Stimulated activated CD4-positive, alpha-beta T cell treated with anti-CD3 and anti-CD28 coated beads, Interleukin-4, amount 100 ng/mL, for 24 hours (primary cell): ENCODE measurements at regions not wholly inside any gene's neighbourhood (a gene's known extent, or its start where the extent isn't known, plus 50 kb on each side); places are given as distances from the start of the nearest gene placed in this dataset.

Experiments used
- DNase-seq: peaks from one replicate; pipeline ENCODE4 v3.0.0-alpha.2; 2020

GRCh38 chr18:57915865-57916582, 112.9 kb upstream of the ATP8B1 start:
- DNase-seq: no peak

GRCh38 chr18:57915248-57915647, 112.1 kb upstream of the ATP8B1 start:
- no peak for DNase-seq

DNA sequence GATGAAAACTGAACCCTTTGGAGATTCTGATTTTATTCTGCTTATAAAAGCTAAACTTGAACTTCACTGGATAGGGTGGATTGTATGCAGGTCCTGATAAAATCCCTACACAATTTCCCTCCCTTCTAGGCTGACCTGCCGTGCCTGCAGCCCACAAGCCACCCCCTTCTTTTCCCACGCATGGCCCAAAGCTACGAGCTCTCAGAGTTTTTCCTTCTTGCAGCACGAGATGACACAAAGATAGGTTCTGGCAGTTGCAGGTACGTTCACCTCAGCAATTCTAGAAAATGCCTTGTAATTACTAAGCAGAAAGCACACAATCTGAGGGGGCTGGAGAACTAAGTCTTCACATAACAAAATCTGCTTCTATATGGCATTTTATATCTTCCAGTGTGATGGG, 110.6 kb upstream of the ATP8B1 start:
- DNase-seq: no peak

DNA sequence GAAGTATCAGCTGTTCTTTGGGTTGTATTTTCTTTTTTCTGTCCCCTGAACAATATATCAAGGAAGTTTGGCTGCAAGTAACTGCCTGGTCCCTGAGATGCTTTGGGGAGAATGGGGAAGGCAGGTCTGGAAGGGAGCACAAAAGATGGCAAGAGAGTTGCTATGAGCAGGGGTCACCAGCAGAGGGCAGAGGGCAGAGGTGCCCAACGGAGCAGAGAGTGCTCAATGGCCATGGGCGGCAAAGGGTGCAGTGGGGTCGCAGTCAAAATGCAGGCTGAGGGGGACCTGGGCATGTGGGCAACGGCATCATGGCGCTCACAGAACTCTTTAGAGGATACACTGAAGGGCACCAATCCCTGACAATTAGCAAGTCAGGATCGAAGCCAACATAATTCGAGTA, 107.7 kb upstream of the ATP8B1 start:
- no peak for DNase-seq

GRCh38 chr18:57910134-57910533, 107.0 kb upstream of the ATP8B1 start:
- no peak for DNase-seq

- DNase-seq: no peak
These were observed 106.5 kb upstream of the ATP8B1 start for GRCh38 chr18:57909620-57910019.

GRCh38 chr18:57908092-57908491, 105.0 kb upstream of the ATP8B1 start:
- DNase-seq: no peak

DNA sequence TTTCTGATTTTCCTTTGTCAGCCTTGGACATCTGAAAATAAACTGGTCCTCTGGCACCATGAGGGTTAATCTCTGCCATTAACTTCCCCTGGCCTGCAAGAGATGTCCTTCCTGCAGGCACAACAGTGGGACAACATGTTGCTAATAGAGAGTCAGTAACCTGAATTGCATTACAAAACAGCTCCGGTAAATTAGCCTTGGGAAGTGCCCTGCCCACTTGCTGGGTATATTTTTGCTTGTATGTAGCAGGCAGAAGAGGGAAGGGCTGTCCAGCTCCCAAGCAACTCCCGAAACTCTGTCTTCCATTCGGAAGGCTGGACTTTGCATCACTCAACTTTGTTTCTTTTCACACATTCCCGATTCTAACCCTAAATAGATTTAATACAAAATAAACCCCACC, 104.4 kb upstream of the ATP8B1 start:
- DNase-seq: no peak

GRCh38 chr18:57906852-57907251, 103.7 kb upstream of the ATP8B1 start:
- DNase-seq: no peak

DNA sequence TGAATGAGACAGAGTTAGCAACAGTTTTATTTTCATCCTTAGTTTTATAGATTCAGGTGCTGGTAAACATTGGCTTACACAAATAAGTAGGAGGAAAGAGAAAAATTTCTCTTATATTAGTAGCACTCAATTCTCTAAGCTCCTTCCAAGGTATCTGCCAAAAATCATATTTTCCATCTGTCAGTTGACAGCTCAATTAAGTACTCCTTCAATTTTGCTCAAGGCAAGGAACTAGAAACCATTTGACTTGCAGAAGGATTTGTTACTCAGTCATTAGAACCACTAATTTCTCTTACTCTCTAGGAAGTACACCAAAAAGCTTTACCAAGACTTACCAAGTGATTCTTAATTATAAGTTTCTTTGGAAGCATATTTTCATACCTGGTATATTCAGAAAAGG, 101.4 kb upstream of the ATP8B1 start:
- no peak for DNase-seq

DNA sequence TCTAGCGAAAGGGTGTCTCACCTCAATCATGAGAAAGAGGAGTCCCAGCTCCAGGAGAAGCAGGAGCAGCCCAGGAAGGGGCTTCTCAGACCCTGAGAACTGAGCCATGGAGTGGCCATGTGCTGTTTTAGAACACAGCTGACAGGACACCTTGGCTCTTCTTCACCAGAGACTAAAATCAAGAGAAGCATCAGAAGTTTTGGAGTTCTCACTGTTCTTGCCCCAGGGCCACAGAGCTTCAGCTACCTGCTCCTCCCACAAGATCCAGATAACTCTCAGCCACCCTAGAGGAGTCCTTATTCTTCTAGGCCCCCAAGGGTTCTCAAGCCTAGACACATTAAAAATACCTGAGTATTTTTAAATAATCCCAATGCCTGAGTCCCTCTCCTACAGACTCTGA, 99.6 kb upstream of the ATP8B1 start:
- DNase-seq: no peak

DNA sequence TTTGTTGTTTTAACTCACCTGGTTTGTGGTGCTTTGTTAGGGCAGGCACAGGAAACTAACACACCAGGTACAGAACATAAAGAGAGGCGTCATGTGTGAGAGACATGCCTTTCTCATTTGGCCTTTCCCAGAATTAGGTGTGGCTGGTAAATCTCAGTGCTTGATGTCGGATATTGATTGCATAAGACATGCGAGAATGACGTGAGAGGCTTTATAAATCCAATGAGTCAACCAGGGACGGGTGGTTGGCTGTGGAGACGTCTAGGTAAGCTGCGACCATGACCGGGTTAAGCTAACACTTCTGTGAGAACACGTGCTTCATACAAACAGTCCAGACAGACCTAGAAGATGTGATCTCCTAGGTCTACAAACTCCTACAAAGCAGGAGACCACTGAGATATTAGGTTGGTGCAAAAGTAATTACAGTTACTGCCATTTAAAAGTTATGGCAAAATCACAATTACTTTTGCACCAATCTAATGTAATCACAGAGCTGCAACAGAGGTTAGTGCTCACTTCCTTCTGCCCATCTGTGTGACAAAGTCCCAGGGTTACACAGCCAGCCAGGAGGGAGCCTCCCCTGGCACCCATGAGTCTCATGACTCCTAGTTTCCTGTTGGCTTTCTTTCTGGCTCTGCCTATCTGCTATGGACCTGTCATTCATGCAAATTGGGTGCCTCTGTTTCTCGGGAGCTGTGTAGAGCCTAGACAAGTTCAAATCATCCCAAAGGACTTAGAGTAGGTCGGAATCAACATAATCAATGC, 98.9 kb upstream of the ATP8B1 start:
- DNase-seq: no peak

- no peak for DNase-seq
These were observed 97.9 kb upstream of the ATP8B1 start for GRCh38 chr18:57900906-57901435.

GRCh38 chr18:57898506-57899124, 95.5 kb upstream of the ATP8B1 start:
- DNase-seq: no peak

- DNase-seq: no peak
These were observed 92.1 kb upstream of the ATP8B1 start for GRCh38 chr18:57895182-57895581.

GRCh38 chr18:57891707-57892391, 88.7 kb upstream of the ATP8B1 start:
- DNase-seq: no peak

GRCh38 chr18:57890266-57890665, 87.2 kb upstream of the ATP8B1 start:
- DNase-seq: no peak

DNA sequence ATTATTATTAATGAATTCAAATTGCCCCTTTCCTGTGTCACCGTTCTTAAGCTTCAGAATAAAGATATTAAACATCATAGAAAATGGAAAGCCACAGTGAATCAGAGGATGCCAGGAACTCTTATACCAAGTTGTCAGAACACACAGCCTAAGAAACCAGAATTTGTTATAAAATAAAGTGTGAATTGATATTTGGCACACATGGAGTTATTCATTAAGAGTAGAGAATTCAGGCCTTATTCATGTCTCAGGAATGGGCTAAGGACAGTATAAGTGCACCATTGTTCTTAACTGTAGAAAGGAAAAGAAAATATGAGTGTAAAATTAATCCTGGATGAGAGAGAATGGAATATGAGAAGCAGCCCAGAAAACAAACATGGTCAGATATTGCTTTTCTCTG, 86.7 kb upstream of the ATP8B1 start:
- DNase-seq: no peak

- DNase-seq: no peak
These were observed 84.6 kb upstream of the ATP8B1 start for GRCh38 chr18:57887543-57888383.

DNA sequence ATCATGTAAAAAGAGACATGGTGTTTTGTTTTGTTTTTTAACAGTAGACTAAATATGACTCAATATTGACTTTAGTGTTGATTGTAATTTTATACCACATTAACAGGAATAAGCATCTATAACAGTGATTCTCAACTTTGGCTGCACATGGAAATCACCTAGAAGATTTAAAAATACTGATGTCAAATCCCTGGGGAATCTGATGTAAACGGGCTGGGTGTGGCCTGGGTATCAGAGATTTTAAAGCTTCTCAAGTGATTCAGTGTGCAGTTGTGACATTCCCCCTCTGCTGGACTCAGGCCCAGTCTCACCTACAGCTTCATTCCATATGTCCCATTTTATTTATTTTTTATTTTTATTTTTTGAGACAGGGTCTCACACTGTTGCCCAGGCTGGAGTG, 82.8 kb upstream of the ATP8B1 start:
- no peak for DNase-seq

- DNase-seq: no peak
These were observed 79.3 kb upstream of the ATP8B1 start for GRCh38 chr18:57882465-57882864.

DNA sequence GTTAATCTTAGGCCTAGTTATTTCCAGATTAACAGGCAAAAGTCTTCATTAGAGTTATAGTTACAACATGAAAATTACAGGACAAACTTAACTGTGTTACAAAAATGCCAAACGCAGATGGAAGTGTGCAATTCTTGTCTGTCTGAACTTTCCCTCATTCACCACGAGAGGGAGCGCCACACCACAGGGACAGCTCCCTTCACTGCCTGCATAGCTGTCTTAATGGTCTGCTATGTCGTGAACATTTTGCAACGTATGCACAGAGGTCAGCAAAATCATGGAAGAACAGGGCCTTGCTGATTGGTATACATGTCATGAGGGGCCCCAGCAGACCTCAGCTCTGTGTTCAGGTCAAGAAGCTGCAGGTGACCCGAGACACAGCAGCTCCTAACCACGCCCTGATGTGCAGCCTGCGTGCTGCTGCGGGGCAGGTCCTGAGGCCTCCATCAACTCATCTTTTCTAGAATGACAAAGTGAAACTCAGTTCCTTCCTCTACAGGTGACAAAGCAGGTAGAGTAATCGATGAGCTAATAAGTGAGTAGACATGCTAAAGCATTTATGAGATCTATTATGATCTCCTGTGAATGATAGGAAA, 78.8 kb upstream of the ATP8B1 start:
- peak; percentile 59 for DNase-seq
